IPS-18a (cell line): ENCODE measurements at regions not wholly inside any gene's neighbourhood (a gene's known extent, or its start where the extent isn't known, plus 50 kb on each side); places are given as distances from the start of the nearest gene placed in this dataset.

Experiments
- H3K27ac ChIP-seq: one replicate; pipeline ENCODE4 v1.5.1; 2013; ENCODE audit warnings: low read length
- H3K27me3 ChIP-seq: one replicate; pipeline ENCODE4 v1.6.1; 2013; ENCODE audit warnings: mild to moderate bottlenecking, low read length; ENCODE audit not compliant: control insufficient read depth, insufficient read depth
- H3K36me3 ChIP-seq: one replicate; pipeline ENCODE4 v1.6.1; 2013; ENCODE audit warnings: low read depth, low read length; ENCODE audit not compliant: control insufficient read depth
- H3K4me1 ChIP-seq: one replicate; pipeline ENCODE4 v1.6.1; 2013; ENCODE audit warnings: low read depth, low read length; ENCODE audit not compliant: control insufficient read depth
- H3K4me3 ChIP-seq: one replicate; pipeline ENCODE4 v1.5.1; 2013; ENCODE audit warnings: low read length
- H3K9ac ChIP-seq: one replicate; pipeline ENCODE4 v1.6.1; 2013; ENCODE audit warnings: mild to moderate bottlenecking, low read length, moderate library complexity
- H3K9me3 ChIP-seq: one replicate; pipeline ENCODE4 v1.6.1; 2013; ENCODE audit warnings: low read depth, low read length; ENCODE audit not compliant: control insufficient read depth

- H3K4me1 ChIP-seq = no peaks in the 10 kb centered on the region
- H3K9me3 ChIP-seq = no peaks in the 10 kb centered on the region
- H3K27ac ChIP-seq = no peak overlapping the region
- no peaks in the 10 kb centered on the region for H3K27me3 ChIP-seq
- H3K9ac ChIP-seq = no peak overlapping the region
- no peaks in the 10 kb centered on the region for H3K36me3 ChIP-seq
- no peak overlapping the region for H3K4me3 ChIP-seq
These were observed 874.5 kb downstream of the FLRT2 start for GRCh38 chr14:86404425-86404824.

DNA sequence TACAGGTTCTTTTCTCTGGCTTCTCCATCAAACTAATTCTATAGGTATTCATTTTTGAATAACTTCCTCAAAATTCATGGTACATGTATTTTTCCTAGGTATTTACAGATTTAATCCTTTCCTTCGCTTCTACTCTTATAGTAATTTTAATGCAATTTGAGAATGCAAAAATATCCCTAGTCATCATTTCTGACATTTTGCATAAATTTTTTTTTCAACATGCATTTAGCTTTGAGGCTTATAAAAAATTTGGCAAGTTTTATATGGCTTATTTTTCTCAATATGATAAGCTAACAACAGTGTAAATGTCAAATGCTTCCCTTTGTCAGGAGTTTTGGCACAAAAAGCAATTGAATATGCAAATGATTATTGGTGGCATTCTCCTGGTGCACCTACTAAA is 872.6 kb downstream of the FLRT2 start:
- Histone ChIP-seq H3K27ac (no peak overlapping the region), H3K4me1 (no peaks in the 10 kb centered on the region), H3K27me3 (no peaks in the 10 kb centered on the region), H3K9me3 (no peaks in the 10 kb centered on the region), H3K36me3 (no peaks in the 10 kb centered on the region), H3K4me3 (no peak overlapping the region), H3K9ac (no peak overlapping the region)

- Histone ChIP-seq H3K9ac (no peak overlapping the region), H3K4me1 (no peaks in the 10 kb centered on the region), H3K4me3 (no peak overlapping the region), H3K27ac (no peak overlapping the region), H3K9me3 (no peaks in the 10 kb centered on the region), H3K27me3 (no peaks in the 10 kb centered on the region), H3K36me3 (no peaks in the 10 kb centered on the region)
These were observed 861.1 kb downstream of the FLRT2 start for GRCh38 chr14:86391085-86391484.

GRCh38 chr14:86388216-86388615 is 858.3 kb downstream of the FLRT2 start:
- no peaks in the 10 kb centered on the region for H3K27me3 ChIP-seq
- no peaks in the 10 kb centered on the region for H3K9me3 ChIP-seq
- no peak overlapping the region for H3K4me3 ChIP-seq
- no peaks in the 10 kb centered on the region for H3K4me1 ChIP-seq
- H3K36me3 ChIP-seq = no peaks in the 10 kb centered on the region
- no peak overlapping the region for H3K27ac ChIP-seq
- H3K9ac ChIP-seq = no peak overlapping the region

DNA sequence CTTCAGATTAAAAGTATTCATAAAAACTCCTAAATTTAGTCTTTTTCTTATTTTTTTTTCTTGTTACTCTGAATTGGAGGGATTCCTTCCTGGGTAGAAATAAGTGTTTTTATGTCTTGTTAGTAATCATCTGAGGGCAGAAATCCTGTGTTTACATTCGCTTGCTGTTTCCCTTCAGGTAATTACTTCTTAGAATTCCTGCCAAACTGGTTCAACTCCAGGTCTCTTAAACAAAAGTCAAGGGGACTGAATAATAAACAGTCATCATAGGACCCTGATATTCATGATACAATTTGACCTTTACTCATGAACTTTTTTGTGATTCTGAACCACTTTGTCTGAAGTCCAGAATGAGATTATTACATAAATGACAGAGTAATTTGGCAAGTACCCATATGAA is 843.9 kb downstream of the FLRT2 start:
- Histone ChIP-seq H3K9me3 (no peaks in the 10 kb centered on the region), H3K27me3 (no peaks in the 10 kb centered on the region), H3K27ac (no peak overlapping the region), H3K36me3 (no peaks in the 10 kb centered on the region), H3K9ac (no peak overlapping the region), H3K4me1 (no peaks in the 10 kb centered on the region), H3K4me3 (no peak overlapping the region)

DNA sequence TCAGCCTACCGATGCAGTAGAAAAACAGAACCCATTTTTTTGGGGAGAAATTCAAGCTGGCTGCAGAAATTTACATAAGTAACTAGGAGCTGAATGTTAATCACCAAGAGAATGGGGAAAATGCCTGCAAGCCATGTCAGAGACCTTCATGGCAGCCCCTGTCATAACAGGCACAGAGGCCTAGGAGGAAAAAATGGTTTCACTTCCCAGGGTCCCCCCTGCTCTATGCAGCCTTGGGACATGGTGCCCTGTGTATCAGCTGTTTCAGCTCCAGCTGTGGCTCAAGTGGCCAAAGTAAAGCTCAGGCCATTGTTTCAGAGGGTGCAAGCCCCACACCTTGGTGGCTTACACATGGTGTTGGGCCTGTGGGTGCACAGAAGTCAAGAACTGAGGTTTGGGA is 842.5 kb downstream of the FLRT2 start:
- Histone ChIP-seq H3K27me3 (no peaks in the 10 kb centered on the region), H3K4me3 (no peak overlapping the region)

DNA sequence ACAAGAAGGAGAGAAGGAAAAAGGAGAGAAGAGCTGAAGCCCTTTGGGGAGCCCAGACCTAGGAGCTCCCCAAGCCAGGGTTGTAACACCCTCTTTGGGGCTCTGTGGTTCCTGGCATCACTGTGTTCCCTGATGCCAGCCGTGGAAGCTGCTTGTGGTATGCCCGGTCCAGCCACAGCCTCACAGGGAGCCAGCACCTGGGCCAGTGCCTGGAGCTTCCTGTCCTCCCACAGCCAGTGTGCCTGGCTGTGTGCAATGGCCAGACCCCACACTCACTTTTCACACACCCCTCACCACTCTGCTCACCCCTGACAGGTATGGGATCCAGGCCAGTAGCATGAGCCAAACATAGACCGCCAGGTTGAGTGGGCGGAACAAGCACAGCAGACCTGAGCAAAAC is 834.7 kb downstream of the FLRT2 start:
- Histone ChIP-seq H3K4me1 (no peaks in the 10 kb centered on the region), H3K36me3 (no peaks in the 10 kb centered on the region)

More for the DNA sequence above, 842.5 kb downstream of the FLRT2 start:
- Histone ChIP-seq H3K4me1 (no peaks in the 10 kb centered on the region), H3K9ac (no peak overlapping the region), H3K36me3 (no peaks in the 10 kb centered on the region), H3K27ac (no peak overlapping the region), H3K9me3 (no peaks in the 10 kb centered on the region)

DNA sequence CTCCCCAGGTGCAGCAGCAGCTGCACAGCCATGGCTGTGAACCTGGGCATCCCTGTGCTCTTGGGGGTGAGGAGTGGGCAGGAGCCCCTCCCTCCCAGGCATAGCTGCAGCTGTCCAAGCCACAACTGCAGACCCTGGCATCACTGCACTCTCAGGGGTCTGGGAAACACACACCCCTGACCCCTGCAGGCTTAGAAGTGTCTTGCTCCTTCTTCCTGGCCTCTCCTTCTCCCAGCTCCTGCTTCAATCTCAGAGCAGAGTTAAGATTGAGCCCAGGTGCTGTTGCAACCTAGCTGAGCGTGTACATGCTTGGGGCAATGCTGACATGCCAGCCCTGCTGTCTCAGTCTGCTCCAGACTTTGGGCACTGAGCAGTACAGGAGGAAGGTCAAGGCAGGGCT is 833.6 kb downstream of the FLRT2 start:
- no peaks in the 10 kb centered on the region for H3K9me3 ChIP-seq
- no peaks in the 10 kb centered on the region for H3K4me1 ChIP-seq
- H3K9ac ChIP-seq = no peak overlapping the region
- H3K4me3 ChIP-seq = no peak overlapping the region
- no peak overlapping the region for H3K27ac ChIP-seq
- H3K36me3 ChIP-seq = no peaks in the 10 kb centered on the region
- no peaks in the 10 kb centered on the region for H3K27me3 ChIP-seq

More for the DNA sequence above, 834.7 kb downstream of the FLRT2 start:
- Histone ChIP-seq H3K4me3 (no peak overlapping the region), H3K9ac (no peak overlapping the region), H3K27ac (no peak overlapping the region), H3K27me3 (no peaks in the 10 kb centered on the region), H3K9me3 (no peaks in the 10 kb centered on the region)

GRCh38 chr14:86363047-86363446 is 833.1 kb downstream of the FLRT2 start:
- no peaks in the 10 kb centered on the region for H3K4me1 ChIP-seq
- H3K9ac ChIP-seq = no peak overlapping the region
- no peaks in the 10 kb centered on the region for H3K9me3 ChIP-seq
- H3K4me3 ChIP-seq = no peak overlapping the region
- no peaks in the 10 kb centered on the region for H3K36me3 ChIP-seq
- H3K27me3 ChIP-seq = no peaks in the 10 kb centered on the region
- H3K27ac ChIP-seq = no peak overlapping the region

- Histone ChIP-seq H3K9me3 (no peaks in the 10 kb centered on the region), H3K9ac (no peak overlapping the region), H3K27ac (no peak overlapping the region), H3K27me3 (no peaks in the 10 kb centered on the region), H3K4me3 (no peak overlapping the region), H3K4me1 (no peaks in the 10 kb centered on the region), H3K36me3 (no peaks in the 10 kb centered on the region)
These were observed 827.9 kb downstream of the FLRT2 start for GRCh38 chr14:86357876-86358275.

GRCh38 chr14:86357119-86357518 is 827.2 kb downstream of the FLRT2 start:
- Histone ChIP-seq H3K9ac (no peak overlapping the region), H3K36me3 (no peaks in the 10 kb centered on the region), H3K27me3 (no peaks in the 10 kb centered on the region), H3K27ac (no peak overlapping the region), H3K9me3 (no peaks in the 10 kb centered on the region), H3K4me3 (no peak overlapping the region), H3K4me1 (no peaks in the 10 kb centered on the region)

DNA sequence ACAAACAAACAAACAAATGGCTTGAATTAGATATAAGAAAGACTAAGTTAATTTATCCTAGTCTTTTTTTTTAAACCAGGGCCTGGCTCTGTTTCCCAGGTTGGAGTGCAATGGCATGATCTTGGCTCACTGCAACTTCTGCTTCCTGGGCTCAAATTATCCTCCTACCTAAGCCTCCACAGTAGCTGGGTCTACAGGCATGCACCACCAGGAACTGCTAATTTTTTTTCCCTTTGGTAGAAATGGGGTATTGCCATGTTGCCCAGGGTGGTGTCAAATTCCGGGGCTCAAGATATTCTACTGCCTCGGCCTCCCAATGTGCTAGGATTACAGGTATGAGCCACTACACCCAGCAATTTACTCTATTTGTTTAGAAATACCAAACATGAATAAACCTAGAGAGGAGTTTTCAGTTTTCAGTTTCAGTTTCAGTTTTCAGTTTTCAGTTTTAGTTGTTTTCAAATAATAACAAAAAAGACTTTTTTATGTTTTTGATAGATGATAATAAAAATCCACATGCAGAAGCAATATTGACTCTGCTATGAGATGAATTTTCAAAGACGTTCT is 817.0 kb downstream of the FLRT2 start:
- no peaks in the 10 kb centered on the region for H3K4me1 ChIP-seq
- H3K9ac ChIP-seq = no peak overlapping the region
- no peaks in the 10 kb centered on the region for H3K9me3 ChIP-seq
- no peak overlapping the region for H3K4me3 ChIP-seq
- no peaks in the 10 kb centered on the region for H3K36me3 ChIP-seq
- H3K27me3 ChIP-seq = no peaks in the 10 kb centered on the region
- H3K27ac ChIP-seq = no peak overlapping the region
